ENCODE measurements at regions not wholly inside any gene's neighbourhood (a gene's known extent, or its start where the extent isn't known, plus 50 kb on each side); places are given as distances from the start of the nearest gene placed in this dataset.
"Not testable (repeated sequence)": the region's sequence is repeated elsewhere in the genome, so short reads cannot be mapped to it uniquely, and the experiment has no call there.

GRCh38 chrX:27240042-27240441, 223.1 kb downstream of the PPP4R3C start:
- TF ChIP-seq, protein P1, sequence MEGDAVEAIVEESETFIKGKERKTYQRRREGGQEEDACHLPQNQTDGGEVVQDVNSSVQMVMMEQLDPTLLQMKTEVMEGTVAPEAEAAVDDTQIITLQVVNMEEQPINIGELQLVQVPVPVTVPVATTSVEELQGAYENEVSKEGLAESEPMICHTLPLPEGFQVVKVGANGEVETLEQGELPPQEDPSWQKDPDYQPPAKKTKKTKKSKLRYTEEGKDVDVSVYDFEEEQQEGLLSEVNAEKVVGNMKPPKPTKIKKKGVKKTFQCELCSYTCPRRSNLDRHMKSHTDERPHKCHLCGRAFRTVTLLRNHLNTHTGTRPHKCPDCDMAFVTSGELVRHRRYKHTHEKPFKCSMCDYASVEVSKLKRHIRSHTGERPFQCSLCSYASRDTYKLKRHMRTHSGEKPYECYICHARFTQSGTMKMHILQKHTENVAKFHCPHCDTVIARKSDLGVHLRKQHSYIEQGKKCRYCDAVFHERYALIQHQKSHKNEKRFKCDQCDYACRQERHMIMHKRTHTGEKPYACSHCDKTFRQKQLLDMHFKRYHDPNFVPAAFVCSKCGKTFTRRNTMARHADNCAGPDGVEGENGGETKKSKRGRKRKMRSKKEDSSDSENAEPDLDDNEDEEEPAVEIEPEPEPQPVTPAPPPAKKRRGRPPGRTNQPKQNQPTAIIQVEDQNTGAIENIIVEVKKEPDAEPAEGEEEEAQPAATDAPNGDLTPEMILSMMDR (IDR thresholded peaks at IDR 0.05): not testable (repeated sequence)
- TF ChIP-seq ZFX (IDR thresholded peaks at IDR 0.05; ENCODE audit: borderline replicate concordance): not testable (repeated sequence)
